ENCODE measurements at regions not wholly inside any gene's neighbourhood (a gene's known extent, or its start where the extent isn't known, plus 50 kb on each side); places are given as distances from the start of the nearest gene placed in this dataset.

GRCh38 chr7:33721895-33722294 is 183.4 kb upstream of the BMPER start:
- in situ Hi-C loops (cut with HindIII; ENCODE audit: low pct_unique_long_range_greater_than_20kb, low sequenced_read_pairs) = no loop called here
- no peak for DNase-seq (ENCODE audit: low read depth)

- peak; percentile 99 for DNase-seq (ENCODE audit: low read depth)
- in situ Hi-C loops (cut with HindIII; ENCODE audit: low pct_unique_long_range_greater_than_20kb, low sequenced_read_pairs) = no loop called here
Measured at GRCh38 chr7:33722383-33723101, 182.8 kb upstream of the BMPER start.

DNA sequence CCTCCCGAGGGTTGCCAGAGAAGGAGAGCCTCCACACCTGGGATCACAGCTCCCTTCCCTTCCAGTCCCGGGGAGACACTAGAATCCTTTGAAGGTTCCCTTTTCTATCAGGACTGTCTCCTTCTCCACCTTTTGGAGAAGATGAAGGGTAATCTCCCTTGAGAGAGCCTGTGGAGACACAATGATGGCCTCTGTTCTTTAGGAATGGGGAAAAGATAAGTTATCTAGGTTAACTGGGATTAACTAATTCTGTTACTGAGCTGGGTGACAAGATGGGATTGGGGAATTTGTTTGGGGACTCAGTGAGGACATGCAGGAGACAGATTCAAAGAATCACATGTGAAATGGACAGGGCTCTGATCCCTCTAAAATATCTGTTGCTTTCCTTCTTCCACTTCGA is 181.1 kb upstream of the BMPER start:
- in situ Hi-C loops (cut with HindIII; ENCODE audit: low pct_unique_long_range_greater_than_20kb, low sequenced_read_pairs) = no loop called here

GRCh38 chr7:33725111-33726025 is 180.0 kb upstream of the BMPER start:
- no peak for DNase-seq (ENCODE audit: low read depth)
- in situ Hi-C loops (cut with HindIII; ENCODE audit: low pct_unique_long_range_greater_than_20kb, low sequenced_read_pairs) = no loop called here

More for the DNA sequence above, 181.1 kb upstream of the BMPER start:
- no peak for DNase-seq (ENCODE audit: low read depth)

DNA sequence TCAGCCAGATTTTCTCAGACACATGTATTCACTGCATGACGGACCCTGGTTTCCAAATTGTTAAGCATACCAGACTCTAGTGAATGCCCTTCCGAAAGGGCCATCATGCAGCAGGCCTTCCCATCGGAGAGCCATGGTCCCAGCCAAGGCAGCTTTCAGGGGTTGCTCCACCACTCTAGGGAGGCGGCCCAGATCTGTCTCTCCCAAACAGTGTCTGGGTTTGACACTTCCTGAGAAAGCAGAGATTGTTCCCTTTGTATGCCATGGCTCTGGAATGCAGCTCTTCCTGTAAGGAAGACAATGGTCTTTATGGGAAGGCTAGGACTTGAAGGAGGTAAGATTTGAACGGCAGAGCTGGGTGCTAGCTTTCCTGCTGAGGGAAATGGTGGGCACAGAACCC is 178.8 kb upstream of the BMPER start:
- in situ Hi-C loops (cut with HindIII; ENCODE audit: low pct_unique_long_range_greater_than_20kb, low sequenced_read_pairs) = no loop called here
- DNase-seq (ENCODE audit: low read depth) = no peak

DNA sequence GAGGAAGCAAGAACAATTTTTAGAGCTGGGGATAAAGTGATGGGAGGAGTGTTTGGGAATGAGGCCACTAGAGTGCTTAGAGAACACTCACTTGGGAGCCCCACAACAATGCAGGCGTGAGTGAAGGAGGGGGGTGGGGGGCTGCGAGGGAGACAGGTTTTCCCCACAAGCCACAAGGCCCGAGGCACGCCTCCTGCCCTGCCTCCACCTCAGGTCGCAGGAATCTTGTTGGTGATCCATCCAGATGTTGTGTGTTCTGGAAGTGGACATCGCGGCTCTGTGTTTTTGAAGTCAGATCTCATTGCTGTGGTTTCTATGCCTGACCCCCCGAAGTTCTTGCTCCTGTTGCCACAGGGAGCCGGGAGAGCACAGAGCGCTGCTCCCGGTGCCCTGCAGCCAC is 178.0 kb upstream of the BMPER start:
- no peak for DNase-seq (ENCODE audit: low read depth)
- in situ Hi-C loops (cut with HindIII; ENCODE audit: low pct_unique_long_range_greater_than_20kb, low sequenced_read_pairs) = no loop called here

- in situ Hi-C loops (cut with HindIII; ENCODE audit: low pct_unique_long_range_greater_than_20kb, low sequenced_read_pairs) = no loop called here
- DNase-seq (ENCODE audit: low read depth) = no peak
Measured at GRCh38 chr7:33728873-33729551, 176.3 kb upstream of the BMPER start.

DNA sequence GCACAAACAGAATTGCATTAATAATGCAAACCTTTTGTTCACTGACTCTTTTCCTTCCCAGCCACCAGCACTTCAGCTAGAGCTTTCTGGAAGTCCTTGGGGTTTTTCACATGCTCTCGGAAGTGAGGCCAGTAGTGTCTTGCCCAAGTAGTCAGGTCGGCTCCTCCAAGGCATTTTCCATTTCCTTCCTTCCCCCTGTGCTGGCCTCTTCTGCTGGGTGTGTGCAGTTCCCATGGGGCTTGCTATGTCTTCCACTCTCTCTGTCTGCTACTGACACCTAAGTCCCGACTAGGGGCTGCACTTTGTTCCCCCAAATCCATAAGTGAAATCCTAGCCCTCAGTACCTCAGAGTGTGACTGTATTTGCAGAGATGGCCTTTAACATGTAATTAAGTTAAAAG is 175.6 kb upstream of the BMPER start:
- in situ Hi-C loops (cut with HindIII; ENCODE audit: low pct_unique_long_range_greater_than_20kb, low sequenced_read_pairs) = no loop called here

GRCh38 chr7:33730958-33731357 is 174.4 kb upstream of the BMPER start:
- DNase-seq (ENCODE audit: low read depth) = no peak
- in situ Hi-C loops (cut with HindIII; ENCODE audit: low pct_unique_long_range_greater_than_20kb, low sequenced_read_pairs) = no loop called here

More for the DNA sequence above, 175.6 kb upstream of the BMPER start:
- DNase-seq (ENCODE audit: low read depth) = no peak

- in situ Hi-C loops (cut with HindIII; ENCODE audit: low pct_unique_long_range_greater_than_20kb, low sequenced_read_pairs) = no loop called here
- DNase-seq (ENCODE audit: low read depth) = no peak
Measured at GRCh38 chr7:33731912-33732311, 173.4 kb upstream of the BMPER start.

GRCh38 chr7:33732462-33732861 is 172.9 kb upstream of the BMPER start:
- no peak for DNase-seq (ENCODE audit: low read depth)
- in situ Hi-C loops (cut with HindIII; ENCODE audit: low pct_unique_long_range_greater_than_20kb, low sequenced_read_pairs) = no loop called here

DNA sequence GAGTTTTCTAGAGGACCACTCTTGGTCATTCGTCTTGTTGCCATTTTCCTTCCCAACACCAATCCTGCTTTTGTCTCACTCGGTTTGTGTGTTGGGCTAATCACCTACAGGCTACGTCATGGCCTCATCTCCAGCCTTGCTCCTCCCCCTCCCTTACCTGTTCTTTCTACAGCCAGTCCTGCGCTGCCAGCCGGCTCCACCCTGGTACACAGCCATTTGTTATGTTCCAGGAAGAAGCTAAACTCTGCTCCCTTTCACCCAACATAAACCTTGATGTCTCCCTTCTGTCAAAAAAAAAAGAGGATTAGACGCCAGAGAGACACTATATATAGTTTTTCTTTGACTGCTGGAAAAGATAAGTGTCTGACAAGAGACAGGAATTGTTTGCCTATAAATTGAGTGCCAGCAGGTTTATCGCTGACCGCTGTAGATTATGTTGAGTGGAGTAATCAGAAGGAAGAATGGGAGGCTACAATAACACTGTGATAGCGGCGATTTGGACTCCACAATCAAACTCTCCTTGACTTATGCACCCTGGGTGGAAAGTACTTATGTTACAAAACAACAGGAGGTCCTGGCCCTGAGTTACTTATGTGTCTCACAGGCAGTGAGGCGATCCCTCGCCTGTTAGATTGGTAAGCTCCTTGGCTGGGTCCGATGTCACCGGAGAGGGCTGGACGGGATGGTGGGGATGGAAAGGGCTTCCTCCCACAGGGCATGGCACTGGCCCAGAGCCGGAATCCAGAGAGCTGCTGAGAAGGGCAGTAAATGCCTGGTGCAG is 171.3 kb upstream of the BMPER start:
- in situ Hi-C loops (cut with HindIII; ENCODE audit: low pct_unique_long_range_greater_than_20kb, low sequenced_read_pairs) = no loop called here
- no peak for DNase-seq (ENCODE audit: low read depth)

- in situ Hi-C loops (cut with HindIII; ENCODE audit: low pct_unique_long_range_greater_than_20kb, low sequenced_read_pairs) = no loop called here
- no peak for DNase-seq (ENCODE audit: low read depth)
Measured at GRCh38 chr7:33735403-33735802, 169.9 kb upstream of the BMPER start.

- in situ Hi-C loops (cut with HindIII; ENCODE audit: low pct_unique_long_range_greater_than_20kb, low sequenced_read_pairs) = no loop called here
- DNase-seq (ENCODE audit: low read depth) = no peak
Measured at GRCh38 chr7:33736521-33737221, 168.7 kb upstream of the BMPER start.

GRCh38 chr7:33738260-33738935 is 166.9 kb upstream of the BMPER start:
- no peak for DNase-seq (ENCODE audit: low read depth)
- in situ Hi-C loops (cut with HindIII; ENCODE audit: low pct_unique_long_range_greater_than_20kb, low sequenced_read_pairs) = no loop called here

- in situ Hi-C loops (cut with HindIII; ENCODE audit: low pct_unique_long_range_greater_than_20kb, low sequenced_read_pairs) = no loop called here
Measured at GRCh38 chr7:33739286-33739685, 166.1 kb upstream of the BMPER start.

DNA sequence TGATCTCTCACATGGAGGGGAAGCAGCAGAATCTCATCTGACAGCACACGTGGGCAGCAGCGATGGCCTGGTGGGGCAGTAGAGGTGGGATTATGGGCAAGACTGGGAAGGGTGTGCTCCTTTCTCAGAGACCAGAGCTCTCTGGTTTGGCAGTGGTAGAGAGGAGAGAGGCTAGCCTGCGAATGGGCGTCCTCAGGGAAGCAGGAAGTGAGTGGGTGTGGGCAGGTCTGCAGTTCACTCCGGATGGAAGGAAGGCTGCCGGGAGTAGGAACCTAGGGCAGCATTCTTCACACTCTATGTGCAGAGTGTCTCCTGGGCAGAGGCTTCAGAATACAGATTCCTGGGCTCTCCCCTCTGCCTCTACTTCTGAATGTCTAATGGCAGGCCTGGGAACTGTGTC is 162.8 kb upstream of the BMPER start:
- no peak for DNase-seq (ENCODE audit: low read depth)
- in situ Hi-C loops (cut with HindIII; ENCODE audit: low pct_unique_long_range_greater_than_20kb, low sequenced_read_pairs) = no loop called here

More at GRCh38 chr7:33739286-33739685, 166.1 kb upstream of the BMPER start:
- DNase-seq (ENCODE audit: low read depth) = no peak
